AG04450 (cell line): ENCODE measurements at regions not wholly inside any gene's neighbourhood (a gene's known extent, or its start where the extent isn't known, plus 50 kb on each side); places are given as distances from the start of the nearest gene placed in this dataset.

Source experiments
- CTCF ChIA-PET: fragments of 300-600, 350-600 bp; formaldehyde crosslinking; extraction: SDS; loops from one replicate; lab custom pipeline; 2022; ENCODE audit warnings: antibody characterized with exemption, inconsistent platforms; lab: Charles Lee
- POLR2A ChIA-PET: fragments of 350-600 bp; formaldehyde crosslinking; extraction: SDS; loops from one replicate; lab custom pipeline; 2021; ENCODE audit warnings: antibody characterized with exemption, inconsistent platforms; lab: Yijun Ruan, JAX
- DNase-seq: peaks from one replicate; pipeline ENCODE4 v3.0.0-alpha.2; 2011; ENCODE audit warnings: low read depth, low spot score
- H3K27ac ChIP-seq: one replicate; pipeline ENCODE4 v1.5.1; 2012; ENCODE audit warnings: low read depth, low read length, control low read depth
- H3K27me3 ChIP-seq: one replicate; pipeline ENCODE4 v1.6.0; 2012; ENCODE audit warnings: low read length; ENCODE audit not compliant: control insufficient read depth, insufficient read depth
- H3K4me3 ChIP-seq: 2 replicates; pipeline ENCODE4 v1.5.1; 2011; ENCODE audit warnings: mild to moderate bottlenecking, low read depth, low read length, control low read depth
- H3K9me3 ChIP-seq: 2 replicates; pipeline ENCODE4 v1.5.1; 2012; ENCODE audit warnings: low read length; ENCODE audit not compliant: control insufficient read depth, insufficient read depth
- TF ChIP-seq, protein P1 (sequence below): IDR thresholded peaks from 2 replicates; pipeline ENCODE4 v1.5.1; 2011; ENCODE audit warnings: low read depth, low read length, control low read depth, inconsistent platforms

GRCh38 chr1:192732787-192733186 lies 76.1 kb upstream of the RGS2 start:
- TF ChIP-seq, protein P1, sequence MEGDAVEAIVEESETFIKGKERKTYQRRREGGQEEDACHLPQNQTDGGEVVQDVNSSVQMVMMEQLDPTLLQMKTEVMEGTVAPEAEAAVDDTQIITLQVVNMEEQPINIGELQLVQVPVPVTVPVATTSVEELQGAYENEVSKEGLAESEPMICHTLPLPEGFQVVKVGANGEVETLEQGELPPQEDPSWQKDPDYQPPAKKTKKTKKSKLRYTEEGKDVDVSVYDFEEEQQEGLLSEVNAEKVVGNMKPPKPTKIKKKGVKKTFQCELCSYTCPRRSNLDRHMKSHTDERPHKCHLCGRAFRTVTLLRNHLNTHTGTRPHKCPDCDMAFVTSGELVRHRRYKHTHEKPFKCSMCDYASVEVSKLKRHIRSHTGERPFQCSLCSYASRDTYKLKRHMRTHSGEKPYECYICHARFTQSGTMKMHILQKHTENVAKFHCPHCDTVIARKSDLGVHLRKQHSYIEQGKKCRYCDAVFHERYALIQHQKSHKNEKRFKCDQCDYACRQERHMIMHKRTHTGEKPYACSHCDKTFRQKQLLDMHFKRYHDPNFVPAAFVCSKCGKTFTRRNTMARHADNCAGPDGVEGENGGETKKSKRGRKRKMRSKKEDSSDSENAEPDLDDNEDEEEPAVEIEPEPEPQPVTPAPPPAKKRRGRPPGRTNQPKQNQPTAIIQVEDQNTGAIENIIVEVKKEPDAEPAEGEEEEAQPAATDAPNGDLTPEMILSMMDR: peak; percentile 24; the same call in 1 of the 2 replicates
- Histone ChIP-seq H3K27ac (no peak overlapping the region), H3K4me3 (no peak overlapping the region), H3K9me3 (no peaks in the 10 kb centered on the region), H3K27me3 (no peaks in the 10 kb centered on the region)
- CTCF ChIA-PET: no interaction called here
- no peak for DNase-seq
- POLR2A ChIA-PET: no interaction called here

DNA sequence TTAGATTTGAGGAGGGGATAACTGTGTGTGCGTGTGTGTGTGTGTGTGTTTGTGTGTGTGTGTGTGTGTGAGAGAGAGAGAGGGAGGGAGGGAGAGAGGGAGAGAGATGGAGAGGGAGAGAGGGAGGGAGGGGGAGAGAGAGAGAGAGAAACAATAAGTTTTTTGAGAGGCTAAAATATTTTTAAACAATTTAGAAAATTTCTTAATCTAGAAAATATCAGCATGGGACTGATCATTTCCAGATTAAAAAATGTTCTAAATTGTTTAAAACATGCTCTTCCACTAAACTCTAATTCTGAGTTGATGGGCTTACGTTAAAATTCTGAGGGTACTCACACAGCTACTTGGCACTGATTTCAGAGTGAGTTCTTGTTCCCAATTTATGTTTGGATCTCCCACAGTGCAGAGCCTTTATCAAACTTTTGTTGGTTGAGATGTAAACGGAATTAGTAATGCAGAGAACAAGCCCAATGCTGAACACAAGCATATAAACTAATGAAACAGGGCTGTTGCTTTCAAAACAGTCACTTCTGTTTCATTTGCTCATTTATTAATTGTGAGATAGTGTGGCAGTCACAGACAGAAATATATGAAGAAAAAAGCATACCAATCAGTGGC lies 73.4 kb upstream of the RGS2 start:
- ChIA-PET POLR2A (no interaction called here), CTCF (interaction anchor here (1.7 kb wide), 1 partner anchor 258 kb away, joined by 3 read pairs; no protein-coding TSS in a partner anchor)
- Histone ChIP-seq H3K27me3 (no peaks in the 10 kb centered on the region), H3K9me3 (no peaks in the 10 kb centered on the region), H3K4me3 (no peak overlapping the region), H3K27ac (no peak overlapping the region)
- DNase-seq: no peak
- TF ChIP-seq, protein P1: no peak

GRCh38 chr1:192737306-192737705 lies 71.5 kb upstream of the RGS2 start:
- CTCF ChIA-PET: interaction anchor here (1.6 kb wide), 1 partner anchor 282 kb away, joined by 9 read pairs; no protein-coding TSS in a partner anchor
- POLR2A ChIA-PET: no interaction called here
- no peaks in the 10 kb centered on the region for H3K9me3 ChIP-seq
- TF ChIP-seq, protein P1: no peak
- no peak overlapping the region for H3K27ac ChIP-seq
- no peak overlapping the region for H3K4me3 ChIP-seq
- H3K27me3 ChIP-seq: no peaks in the 10 kb centered on the region
- DNase-seq: no peak

DNA sequence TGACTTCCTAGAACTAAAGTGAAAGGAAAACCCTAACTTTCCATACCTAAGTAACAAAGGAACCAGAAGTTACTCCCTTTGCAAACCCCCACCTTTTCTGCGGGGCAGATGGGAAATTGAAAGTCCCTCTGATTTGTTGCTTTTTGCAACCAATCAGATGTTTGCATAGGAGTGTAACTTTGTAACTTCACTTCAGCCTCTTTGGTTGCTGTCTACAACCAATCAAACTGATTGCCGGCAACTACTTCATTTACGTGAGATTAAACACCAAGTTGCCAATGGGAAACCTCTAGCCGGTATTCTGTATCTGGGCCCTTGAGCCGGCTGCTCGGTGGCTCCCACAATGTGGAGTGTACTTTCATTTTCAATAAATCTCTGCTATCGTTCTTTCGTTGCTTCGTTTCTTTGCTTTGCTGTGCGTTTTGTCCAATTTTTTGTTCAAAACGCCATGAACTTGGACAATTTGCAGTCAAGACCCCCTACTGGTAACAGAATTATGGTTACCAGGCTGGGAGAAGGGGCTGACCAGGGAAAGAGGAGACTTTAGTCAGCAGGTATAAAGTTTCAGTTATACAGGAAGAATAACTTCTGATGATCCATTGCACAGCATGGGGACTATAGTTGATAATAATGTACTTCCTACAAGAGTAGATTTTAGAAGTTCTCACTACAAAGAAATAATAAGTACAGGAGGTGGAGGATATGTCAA lies 69.2 kb upstream of the RGS2 start:
- DNase-seq: no peak
- ChIA-PET POLR2A (no interaction called here), CTCF (interaction anchor here (0.6 kb wide), 1 partner anchor 265 kb away, joined by 3 read pairs; no protein-coding TSS in a partner anchor)

More for the DNA sequence above, 69.2 kb upstream of the RGS2 start:
- H3K9me3 ChIP-seq: no peaks in the 10 kb centered on the region
- no peak overlapping the region for H3K4me3 ChIP-seq
- TF ChIP-seq, protein P1: no peak
- no peaks in the 10 kb centered on the region for H3K27me3 ChIP-seq
- H3K27ac ChIP-seq: no peak overlapping the region
